Large intestine (tissue), 3 donors: ENCODE measurements at regions not wholly inside any gene's neighbourhood (a gene's known extent, or its start where the extent isn't known, plus 50 kb on each side); places are given as distances from the start of the nearest gene placed in this dataset.

ENCODE experiments used
- DNase-seq, 2 donors: peaks; one replicate each; pipeline versions ENCODE4 v3.0.0 to v3.0.0-alpha.2; 2013
- H3K27ac ChIP-seq: one replicate; pipeline ENCODE4 v1.5.1; 2013; ENCODE audit warnings: low read length
- H3K27me3 ChIP-seq: 2 replicates; pipeline ENCODE4 v1.6.1; 2013; ENCODE audit warnings: low read length; ENCODE audit not compliant: control insufficient read depth, insufficient read depth
- H3K36me3 ChIP-seq: 2 replicates; pipeline ENCODE4 v1.6.1; 2013; ENCODE audit warnings: low read length; ENCODE audit not compliant: control insufficient read depth, insufficient read depth
- H3K4me1 ChIP-seq: one replicate; pipeline ENCODE4 v1.6.1; 2013; ENCODE audit warnings: low read length; ENCODE audit not compliant: control insufficient read depth, insufficient read depth
- H3K4me3 ChIP-seq: one replicate; pipeline ENCODE4 v1.5.1; 2013; ENCODE audit warnings: low read length
- H3K9me3 ChIP-seq: one replicate; pipeline ENCODE4 v1.6.1; 2013; ENCODE audit warnings: mild to moderate bottlenecking, low read depth, low read length, moderate library complexity; ENCODE audit not compliant: control insufficient read depth
- WGBS: methylation state at CpG from one replicate; pipeline ENCODE4 v1.1.5; 2013; ENCODE audit warnings: low lambda C conversion rate; ENCODE audit not compliant: insufficient coverage; 5-methylcytosine and 5-hydroxymethylcytosine counted together

GRCh38 chr22:27344546-27344945 is 457.0 kb downstream of the MN1 start:
- H3K27ac ChIP-seq: no peak overlapping the region
- peaks cover 14% of the 10 kb centered on the region for H3K4me1 ChIP-seq
- no peak overlapping the region for H3K4me3 ChIP-seq
- H3K27me3 ChIP-seq: no peaks in the 10 kb centered on the region
- no CpG with 5 or more reads among the region's 1 CpG for WGBS
- DNase-seq: no peak
- H3K36me3 ChIP-seq: no peaks in the 10 kb centered on the region
- peaks cover 6% of the 10 kb centered on the region for H3K9me3 ChIP-seq

- DNase-seq: no peak
- H3K27ac ChIP-seq: no peak overlapping the region
- no peaks in the 10 kb centered on the region for H3K36me3 ChIP-seq
- peaks cover 6% of the 10 kb centered on the region for H3K9me3 ChIP-seq
- no peaks in the 10 kb centered on the region for H3K27me3 ChIP-seq
- peaks cover 14% of the 10 kb centered on the region for H3K4me1 ChIP-seq
- WGBS: 53% methylated on average over 3 of the region's 7 CpGs
- H3K4me3 ChIP-seq: no peak overlapping the region
Observed at GRCh38 chr22:27345691-27346090, 455.9 kb downstream of the MN1 start.

GRCh38 chr22:27347951-27348350 is 453.6 kb downstream of the MN1 start:
- Histone ChIP-seq H3K27ac (peak overlapping the region; percentile 49), H3K9me3 (no peaks in the 10 kb centered on the region), H3K36me3 (no peaks in the 10 kb centered on the region), H3K27me3 (no peaks in the 10 kb centered on the region), H3K4me1 (peaks cover 14% of the 10 kb centered on the region), H3K4me3 (no peak overlapping the region)
- DNase-seq: peak in 1 of 2 donors; percentile 22
- no CpG with 5 or more reads among the region's 5 CpGs for WGBS

GRCh38 chr22:27348634-27349033 is 452.9 kb downstream of the MN1 start:
- Histone ChIP-seq H3K27me3 (no peaks in the 10 kb centered on the region), H3K4me3 (peak overlapping the region; percentile 22), H3K4me1 (peaks cover 14% of the 10 kb centered on the region), H3K27ac (peak overlapping the region; percentile 91), H3K36me3 (no peaks in the 10 kb centered on the region), H3K9me3 (no peaks in the 10 kb centered on the region)
- peak; percentile 70 to 81 for DNase-seq
- WGBS: 100% methylated on average over 1 of the region's 3 CpGs

GRCh38 chr22:27349456-27349855 is 452.1 kb downstream of the MN1 start:
- Histone ChIP-seq H3K4me1 (peaks cover 14% of the 10 kb centered on the region), H3K9me3 (no peaks in the 10 kb centered on the region), H3K27me3 (no peaks in the 10 kb centered on the region), H3K4me3 (peak overlapping the region; percentile 22), H3K27ac (peak overlapping the region; percentile 91), H3K36me3 (no peaks in the 10 kb centered on the region)
- DNase-seq: peak in 1 of 2 donors; percentile 14

GRCh38 chr22:27350306-27350705 is 451.2 kb downstream of the MN1 start:
- Histone ChIP-seq H3K9me3 (no peaks in the 10 kb centered on the region), H3K4me1 (peaks cover 14% of the 10 kb centered on the region), H3K27ac (peak overlapping the region; percentile 91), H3K27me3 (no peaks in the 10 kb centered on the region), H3K4me3 (no peak overlapping the region), H3K36me3 (no peaks in the 10 kb centered on the region)
- DNase-seq: peak; percentile 52 to 79

- Histone ChIP-seq H3K27me3 (no peaks in the 10 kb centered on the region), H3K9me3 (no peaks in the 10 kb centered on the region), H3K27ac (no peak overlapping the region), H3K4me1 (peaks cover 14% of the 10 kb centered on the region), H3K4me3 (no peak overlapping the region), H3K36me3 (no peaks in the 10 kb centered on the region)
- WGBS: 40% methylated on average over 1 of the region's 6 CpGs
- DNase-seq: no peak
Observed at GRCh38 chr22:27352426-27352825, 449.1 kb downstream of the MN1 start.

DNA sequence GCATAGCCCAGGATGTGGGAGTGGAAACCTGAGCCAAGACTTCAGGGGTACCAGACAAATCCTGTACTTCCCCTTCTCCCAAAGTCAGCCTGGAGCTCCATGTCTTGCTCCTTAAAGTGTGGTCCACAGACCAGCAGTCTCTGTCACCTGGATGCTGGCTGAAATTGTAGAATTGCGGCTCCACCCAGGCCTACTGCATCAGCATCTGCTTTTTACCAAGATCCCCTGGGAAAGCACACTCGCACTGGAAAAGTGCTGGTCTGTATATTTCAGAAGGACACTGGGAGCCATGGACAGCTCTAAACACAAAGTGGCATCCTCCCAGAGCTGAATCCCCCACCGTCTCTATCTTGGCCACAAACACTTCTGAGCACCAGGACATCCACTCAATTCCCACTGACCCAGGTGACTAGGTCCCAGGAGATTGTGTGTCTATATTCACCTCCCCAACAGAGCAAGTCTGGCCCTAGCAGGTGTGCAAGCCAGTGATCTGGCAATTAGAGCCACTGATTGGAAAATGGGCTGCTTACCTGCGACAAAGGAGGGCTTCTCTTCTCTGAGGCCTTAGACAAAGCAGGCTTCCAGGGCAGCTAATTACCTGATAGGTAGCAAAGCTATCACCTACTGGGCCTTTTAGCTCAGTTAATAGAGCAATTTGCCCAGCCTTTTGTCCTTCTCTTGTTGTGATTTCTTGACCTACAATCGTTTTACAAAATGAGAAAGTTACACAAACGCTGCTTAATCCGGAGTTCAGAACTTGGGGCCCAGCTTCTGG is 443.3 kb downstream of the MN1 start:
- Histone ChIP-seq H3K4me1 (no peaks in the 10 kb centered on the region), H3K9me3 (no peaks in the 10 kb centered on the region), H3K36me3 (no peaks in the 10 kb centered on the region), H3K27ac (no peak overlapping the region), H3K4me3 (no peak overlapping the region), H3K27me3 (no peaks in the 10 kb centered on the region)
- no peak for DNase-seq
- no CpG with 5 or more reads among the region's 7 CpGs for WGBS

GRCh38 chr22:27370269-27370668 is 431.3 kb downstream of the MN1 start:
- H3K27ac ChIP-seq: no peak overlapping the region
- no peaks in the 10 kb centered on the region for H3K9me3 ChIP-seq
- no peaks in the 10 kb centered on the region for H3K36me3 ChIP-seq
- H3K4me1 ChIP-seq: peaks cover 4% of the 10 kb centered on the region
- no peak for DNase-seq
- no peak overlapping the region for H3K4me3 ChIP-seq
- H3K27me3 ChIP-seq: peaks cover 7% of the 10 kb centered on the region
- WGBS: no CpG with 5 or more reads among the region's 4 CpGs

DNA sequence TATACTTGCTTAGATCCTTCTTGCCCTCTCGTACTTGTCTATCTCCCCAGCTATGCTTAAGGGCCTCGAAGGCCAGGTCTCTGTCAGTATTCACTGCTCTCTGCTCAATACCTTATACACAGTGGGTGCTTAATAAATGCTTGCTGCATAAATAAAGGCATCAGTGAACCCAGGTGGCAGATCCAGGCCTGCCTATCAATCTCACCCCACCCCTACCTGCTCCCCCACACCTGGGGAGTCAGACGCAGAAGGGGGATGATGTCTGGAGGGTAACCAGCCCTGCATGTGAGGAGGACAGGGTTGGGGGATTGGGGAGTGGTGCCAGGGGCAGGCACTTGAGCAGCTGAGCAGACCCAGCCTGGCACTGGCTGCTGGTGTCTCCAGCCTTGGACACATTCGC is 430.6 kb downstream of the MN1 start:
- WGBS: no CpG with 5 or more reads among the region's 4 CpGs
- Histone ChIP-seq H3K4me3 (no peak overlapping the region), H3K27me3 (peaks cover 7% of the 10 kb centered on the region), H3K9me3 (no peaks in the 10 kb centered on the region), H3K27ac (no peak overlapping the region), H3K36me3 (no peaks in the 10 kb centered on the region), H3K4me1 (peaks cover 4% of the 10 kb centered on the region)
- no peak for DNase-seq

DNA sequence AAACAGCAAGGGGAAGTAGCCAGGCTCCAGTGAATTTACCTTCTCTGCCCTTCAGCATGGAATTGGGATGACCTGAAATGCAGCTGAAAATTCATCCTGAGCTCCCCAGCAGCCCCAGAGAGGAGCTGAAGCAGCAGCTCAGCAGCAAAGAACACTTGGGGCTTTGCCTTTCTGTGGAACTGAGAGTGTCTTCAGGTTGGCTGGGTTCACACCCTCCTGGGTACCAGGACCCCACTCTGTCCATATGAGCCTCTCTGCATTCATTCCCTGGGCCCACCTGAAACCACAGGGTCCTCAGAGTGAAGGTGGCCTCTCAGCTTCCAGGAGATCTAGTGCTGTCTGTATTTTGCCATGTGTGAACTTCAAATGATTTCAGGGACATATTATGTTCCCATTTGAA is 429.2 kb downstream of the MN1 start:
- Histone ChIP-seq H3K4me1 (peaks cover 4% of the 10 kb centered on the region), H3K4me3 (no peak overlapping the region), H3K27ac (no peak overlapping the region), H3K9me3 (no peaks in the 10 kb centered on the region), H3K27me3 (peaks cover 3% of the 10 kb centered on the region), H3K36me3 (no peaks in the 10 kb centered on the region)
- no peak for DNase-seq
